COLO668 (cell line): ENCODE measurements at regions not wholly inside any gene's neighbourhood (a gene's known extent, or its start where the extent isn't known, plus 50 kb on each side); places are given as distances from the start of the nearest gene placed in this dataset.
"Not testable (repeated sequence)": the region's sequence is repeated elsewhere in the genome, so short reads cannot be mapped to it uniquely, and the experiment has no call there.

Source experiments
- DNase-seq: peaks from one replicate; lab custom pipeline; 2025; ENCODE audit not compliant: unreplicated experiment; lab: John Stamatoyannopoulos, UW

DNA sequence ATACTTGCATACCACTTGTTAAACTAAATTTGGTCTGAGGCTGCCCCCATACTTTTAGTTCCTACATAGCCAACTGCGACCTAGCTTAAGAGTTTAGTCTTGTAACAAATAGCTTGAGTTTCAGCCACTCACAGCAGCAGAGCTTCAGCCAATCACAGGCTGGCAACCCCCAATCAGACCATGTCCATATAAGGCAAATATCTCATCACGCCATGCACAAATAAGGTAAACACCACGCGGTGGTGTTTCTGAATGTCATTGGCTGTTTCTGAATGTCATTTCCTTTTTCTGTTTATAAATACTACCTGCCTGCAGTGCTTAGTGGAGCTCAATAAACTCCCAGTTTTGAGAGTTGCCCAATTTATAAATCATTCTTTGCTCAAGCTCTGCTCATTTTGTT lies 143.1 kb upstream of the MAD2L1 start:
- DNase-seq, result no peak

DNA sequence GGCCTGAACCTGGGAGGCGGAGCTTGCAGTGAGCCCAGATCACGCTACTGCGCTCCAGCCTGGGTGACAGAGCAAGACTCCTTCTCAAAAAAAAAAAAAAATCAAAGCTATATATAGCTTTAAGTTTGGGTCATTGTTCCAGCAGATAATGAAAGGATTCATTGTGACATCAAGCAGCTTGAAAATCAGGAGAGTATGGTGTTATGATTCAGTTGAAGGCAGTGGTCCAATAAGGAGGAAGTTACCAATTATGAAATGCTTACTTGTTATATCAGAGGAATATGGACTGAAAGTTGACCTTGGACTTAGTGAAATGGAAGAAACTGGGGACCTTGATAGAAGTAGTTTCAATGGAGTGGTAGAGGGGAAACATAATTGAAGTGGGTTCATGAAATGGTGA lies 140.4 kb upstream of the MAD2L1 start:
- no peak for DNase-seq

DNA sequence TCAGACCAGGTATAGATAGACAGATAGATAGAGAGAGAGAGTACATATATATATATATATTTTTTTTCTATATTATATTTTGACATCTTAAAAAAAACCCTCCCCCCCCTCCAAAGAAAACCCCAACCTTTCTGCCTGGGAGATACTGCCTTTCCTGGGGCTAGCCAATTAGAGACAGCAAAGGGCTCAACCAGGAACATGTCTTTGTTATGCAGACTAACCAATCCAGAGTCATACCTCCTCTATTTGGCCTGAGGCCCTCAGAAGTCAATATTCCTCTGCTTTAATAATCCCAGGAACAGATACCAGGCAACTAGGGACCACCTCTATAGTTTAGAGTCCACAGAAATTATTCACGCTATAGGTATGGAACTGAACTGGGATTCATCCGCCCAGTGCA lies 135.6 kb upstream of the MAD2L1 start:
- DNase-seq, result no peak

DNA sequence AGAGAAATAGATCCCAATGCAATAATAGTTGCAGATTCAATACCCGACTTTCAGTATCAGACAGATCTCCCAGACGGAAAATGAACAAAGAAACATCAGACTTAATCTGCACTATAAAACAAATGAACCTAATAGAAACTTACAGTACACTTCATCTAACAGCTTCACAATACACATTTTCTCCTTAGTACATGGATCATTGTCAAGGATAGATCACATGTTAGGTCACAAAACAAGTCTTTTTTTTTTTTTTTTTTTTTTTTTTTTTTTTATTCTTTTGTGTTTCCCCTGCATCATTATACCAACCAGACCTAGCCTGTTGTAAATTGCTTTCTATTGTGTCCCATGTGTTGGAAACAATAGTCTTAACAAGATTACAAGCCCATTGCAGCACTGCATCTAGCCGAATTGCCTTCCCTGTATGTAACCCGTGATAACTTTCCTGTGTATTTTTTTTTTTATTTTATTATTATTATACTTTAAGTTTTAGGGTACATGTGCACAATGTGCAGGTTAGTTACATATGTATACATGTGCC lies 134.0 kb upstream of the MAD2L1 start:
- not testable (repeated sequence) for DNase-seq

DNA sequence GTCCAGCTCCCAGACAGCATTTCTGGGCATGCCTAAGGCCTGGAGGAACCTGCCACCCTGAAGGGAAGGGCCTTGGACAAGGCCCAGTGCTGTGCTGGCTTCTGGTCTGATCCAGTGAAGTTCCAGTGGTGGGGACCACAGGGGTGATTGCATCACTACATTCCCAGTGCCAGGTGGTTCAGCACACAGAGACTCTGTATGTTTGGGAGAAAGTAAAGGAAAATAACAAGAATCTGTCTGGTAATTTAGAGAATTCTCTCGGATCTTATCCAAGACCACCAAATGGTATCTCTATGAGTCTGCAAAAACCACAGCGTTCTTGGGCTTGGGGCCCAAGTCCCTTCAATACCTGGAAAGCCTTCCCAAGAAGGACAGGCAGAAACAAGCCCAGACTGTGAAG lies 131.8 kb upstream of the MAD2L1 start:
- DNase-seq, result no peak

DNA sequence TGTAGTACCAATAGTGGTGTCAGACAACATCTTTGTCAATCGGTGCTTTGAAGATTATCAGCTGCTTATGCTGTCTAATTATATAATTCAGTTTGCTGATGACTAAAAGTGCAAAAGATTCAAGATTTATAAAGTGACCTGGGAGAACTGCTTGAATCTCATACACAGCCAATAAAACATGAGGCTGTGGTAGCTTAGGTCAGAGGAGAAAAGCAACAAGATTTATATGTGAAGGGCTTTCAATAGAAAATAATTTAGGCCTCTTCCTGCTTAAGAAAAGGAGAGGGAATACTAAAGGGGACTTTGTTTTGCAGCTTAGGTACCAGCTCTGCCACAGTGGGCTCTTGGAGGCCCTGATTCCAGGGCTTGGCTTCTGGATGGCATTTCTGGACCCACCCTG lies 111.0 kb upstream of the MAD2L1 start:
- no peak for DNase-seq

DNA sequence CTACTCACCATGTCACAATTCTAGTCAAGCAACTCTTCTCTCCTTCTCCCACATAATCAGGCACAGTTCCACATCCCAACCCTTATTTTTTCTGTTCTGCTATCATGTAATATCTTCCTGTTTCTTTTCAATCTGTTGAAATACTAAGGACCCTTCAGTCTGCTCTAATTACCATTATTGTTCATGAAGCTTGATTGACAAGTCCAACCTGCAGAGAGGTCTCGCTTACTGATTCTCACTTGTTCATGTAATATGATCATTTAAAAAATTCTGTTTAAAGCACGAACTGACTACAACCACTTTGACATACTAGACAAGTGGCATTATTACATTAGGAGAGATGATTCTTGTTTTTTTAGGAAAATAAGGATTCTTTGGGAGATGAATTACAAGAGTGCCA lies 108.6 kb upstream of the MAD2L1 start:
- DNase-seq, result no peak

DNA sequence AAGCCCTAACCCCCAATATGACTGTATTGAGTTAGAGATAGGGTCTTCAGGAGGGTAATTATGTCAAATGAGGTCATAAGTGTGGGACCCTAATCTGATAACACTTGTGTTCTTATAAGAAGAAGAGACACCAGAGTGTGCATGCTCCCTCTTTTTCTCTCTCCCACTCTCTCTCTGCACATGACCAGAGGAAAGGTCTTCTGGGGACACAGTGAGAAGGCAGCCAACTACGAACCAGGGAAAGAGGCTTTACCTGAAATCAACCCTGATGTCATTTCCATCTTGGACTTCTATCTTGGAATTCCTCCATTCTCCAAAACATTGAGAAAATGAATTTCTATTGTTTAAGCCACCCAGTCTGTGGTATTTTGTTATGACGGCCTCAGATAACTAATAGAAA lies 97.2 kb upstream of the MAD2L1 start:
- DNase-seq, result no peak

DNA sequence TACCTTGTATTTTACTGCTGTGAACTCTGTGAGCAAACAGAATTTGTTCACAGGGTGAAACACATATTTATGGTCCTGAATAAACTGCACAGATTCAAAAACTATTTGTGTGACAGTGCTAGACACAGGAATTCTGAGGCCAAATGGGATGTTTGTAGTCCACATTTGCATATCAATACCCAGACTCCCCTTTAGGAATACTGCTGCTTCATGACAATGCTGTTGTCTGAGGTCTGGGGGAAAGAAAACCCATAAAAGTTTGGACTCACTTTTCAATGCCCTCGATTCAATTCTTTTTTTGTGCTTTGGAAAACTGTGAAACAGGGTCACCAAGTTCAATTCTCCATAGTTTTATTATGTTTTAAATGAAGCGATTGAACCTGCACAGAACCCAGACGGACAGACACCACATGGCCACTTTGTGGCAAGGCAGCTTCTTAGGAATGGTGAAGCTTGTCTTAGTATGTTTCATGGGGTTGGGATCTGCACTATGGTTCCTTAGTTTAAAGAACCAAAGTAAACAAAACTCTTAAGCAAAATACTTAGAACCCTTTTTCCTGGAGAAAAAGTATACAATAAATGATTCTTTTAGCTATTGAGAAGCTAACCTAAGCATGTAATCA lies 92.3 kb upstream of the MAD2L1 start:
- no peak for DNase-seq

DNA sequence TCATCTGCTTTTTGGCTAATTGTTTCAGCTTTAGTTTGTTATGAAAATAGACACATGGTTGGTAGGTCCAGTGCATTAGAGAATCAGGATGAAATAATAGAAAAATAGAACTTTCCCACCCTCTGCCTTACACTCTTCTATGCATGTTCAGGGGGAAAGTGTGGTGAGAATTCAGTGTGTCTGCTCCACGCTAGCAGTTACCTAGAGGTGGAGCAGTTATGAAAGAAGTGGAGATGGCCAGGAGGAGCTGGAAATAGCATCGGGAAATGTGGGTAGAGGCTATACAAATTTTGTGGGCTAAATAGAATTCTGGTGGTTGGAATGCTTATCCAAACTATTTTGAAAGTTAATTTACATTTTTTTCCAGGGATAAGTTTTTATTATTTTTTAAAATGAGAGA lies 91.4 kb upstream of the MAD2L1 start:
- DNase-seq, result no peak

DNA sequence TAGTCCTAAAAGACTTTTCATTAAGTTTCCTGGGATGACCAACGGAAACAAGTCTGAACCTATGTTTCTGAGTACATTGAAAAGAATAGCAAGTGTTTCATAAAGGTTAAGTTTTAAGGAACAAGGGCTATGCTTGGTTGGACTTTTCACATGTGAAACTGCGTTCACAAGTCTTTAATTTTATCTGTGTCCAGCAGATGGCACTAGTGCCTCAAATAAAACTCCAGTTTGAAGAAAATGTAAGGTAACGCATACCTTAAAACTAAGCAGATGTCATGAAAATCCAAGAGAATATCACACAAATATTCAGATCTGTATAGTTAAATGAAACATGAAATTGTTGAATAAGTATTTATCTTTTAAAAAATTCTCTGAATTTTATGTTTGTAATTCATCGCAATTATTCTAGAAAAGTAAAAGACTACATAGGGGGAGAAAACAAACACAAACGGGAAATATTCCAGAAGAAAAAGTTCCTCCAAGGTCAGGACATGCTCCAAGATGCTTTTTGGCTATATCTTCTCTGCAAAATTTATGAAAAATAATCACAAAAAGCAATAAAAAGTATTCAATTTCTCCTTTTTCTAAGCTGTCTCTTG lies 89.6 kb upstream of the MAD2L1 start:
- DNase-seq, result peak; percentile 53

DNA sequence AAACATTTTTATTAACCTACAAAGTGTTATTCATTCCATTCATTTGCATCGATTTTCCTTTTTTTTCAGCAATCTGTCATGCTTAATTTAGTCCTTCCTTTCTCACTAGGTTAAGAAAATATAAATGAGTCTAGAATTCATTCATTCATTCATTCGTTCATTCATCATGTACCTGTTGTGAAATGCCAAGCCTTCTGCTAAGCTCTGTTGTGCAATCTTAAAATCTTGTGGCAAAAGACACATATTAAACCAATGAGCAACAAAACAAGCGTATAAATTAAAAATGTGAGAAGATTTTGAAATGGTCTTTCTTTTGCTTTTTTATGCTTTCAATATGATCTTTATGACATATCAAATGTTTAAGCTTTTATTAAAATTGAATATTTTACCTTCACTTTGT lies 88.6 kb upstream of the MAD2L1 start:
- no peak for DNase-seq

DNA sequence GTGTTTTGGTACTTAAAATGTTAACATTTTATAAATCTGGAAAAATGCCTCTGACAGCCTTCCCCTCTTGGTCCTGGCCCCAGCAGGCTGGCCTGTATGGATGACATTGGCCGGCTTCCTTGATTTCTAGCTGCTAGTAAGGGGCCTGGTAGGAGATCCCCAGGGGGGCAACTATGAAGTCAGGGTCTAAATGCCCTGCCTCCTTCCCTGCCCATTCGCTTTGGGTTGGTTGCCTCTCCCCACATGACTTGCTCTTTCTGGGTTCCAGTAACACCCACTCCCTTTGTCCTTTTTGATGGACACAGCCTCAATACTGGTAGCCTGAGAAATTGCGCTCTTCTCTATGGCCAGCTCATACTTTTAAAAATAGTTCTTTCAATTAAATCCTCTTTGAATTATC lies 78.0 kb upstream of the MAD2L1 start:
- no peak for DNase-seq

DNA sequence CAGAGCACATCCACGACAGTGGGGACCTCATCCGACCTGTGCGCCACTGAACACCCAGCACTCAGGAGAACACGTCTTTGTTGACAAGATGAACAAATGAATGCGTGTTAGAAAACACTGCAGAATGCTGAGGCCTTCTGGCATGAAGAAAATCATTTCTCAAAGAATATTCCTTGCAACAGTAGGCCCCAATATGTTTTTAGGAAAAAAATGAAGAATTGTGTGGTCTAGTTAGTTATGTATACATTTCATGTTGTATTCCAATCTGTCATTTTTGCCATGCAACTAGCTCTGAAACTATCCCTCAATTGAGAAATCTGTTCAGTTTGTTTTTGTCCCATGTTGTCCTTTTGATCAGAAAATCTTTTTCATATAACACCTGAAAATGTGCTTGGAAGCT lies 77.4 kb upstream of the MAD2L1 start:
- DNase-seq, result no peak

DNA sequence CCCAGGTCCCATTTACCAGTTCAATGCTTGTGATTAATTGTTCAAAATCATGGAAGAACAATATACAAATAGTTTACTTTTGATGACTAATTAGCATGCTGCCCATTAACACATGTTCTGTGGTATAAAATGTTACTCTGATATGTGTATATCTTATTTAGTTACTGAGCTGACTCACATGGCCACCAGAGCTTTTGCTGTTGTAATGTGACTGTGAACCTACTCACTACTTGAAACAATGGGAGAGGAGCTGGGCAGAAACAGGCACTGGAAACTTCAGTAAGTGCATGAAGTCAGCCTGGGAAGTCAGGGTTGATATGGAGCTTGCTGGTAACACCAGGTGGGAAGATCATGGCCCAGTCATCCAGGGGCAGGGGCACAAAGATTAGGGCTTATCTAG lies 72.7 kb upstream of the MAD2L1 start:
- no peak for DNase-seq

DNA sequence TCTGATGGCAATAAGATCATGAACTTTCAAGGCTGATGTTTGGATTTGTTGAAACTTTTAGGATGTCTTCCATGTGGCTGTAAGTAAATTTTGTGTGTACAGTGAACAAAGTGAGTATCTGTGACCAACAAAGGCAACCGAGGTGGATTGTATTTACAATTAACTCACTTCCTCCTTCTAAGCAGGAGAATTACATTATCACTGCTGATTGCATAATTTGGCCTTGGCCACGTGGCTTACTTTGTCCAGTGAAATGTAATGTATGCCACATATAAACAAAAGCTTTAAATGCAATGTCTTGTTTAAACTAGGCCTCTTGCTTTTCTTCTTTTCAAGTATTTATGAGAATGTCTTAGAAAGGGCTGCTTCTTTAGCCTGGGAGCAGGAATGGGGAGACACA lies 66.3 kb upstream of the MAD2L1 start:
- DNase-seq, result no peak

DNA sequence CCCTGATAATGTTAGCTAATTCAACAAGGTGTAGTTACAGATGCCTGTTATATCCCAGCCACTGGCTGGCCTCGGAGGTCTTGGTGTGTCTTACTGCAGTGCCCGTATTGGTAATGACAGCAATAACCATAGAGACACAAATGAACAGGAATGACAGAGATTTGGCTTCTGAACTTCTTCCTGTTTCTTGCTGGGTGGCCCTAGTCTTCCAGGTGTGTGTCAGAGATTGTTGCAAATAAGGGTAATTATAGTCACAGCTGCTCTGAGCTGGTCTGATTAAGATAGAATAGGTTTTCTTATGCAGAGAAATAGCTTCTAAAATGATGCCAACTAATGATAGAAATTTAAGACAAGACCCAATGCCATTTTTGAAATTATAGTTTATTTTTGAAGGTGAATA lies 64.1 kb upstream of the MAD2L1 start:
- no peak for DNase-seq
